GM18505 (cell line): ENCODE measurements at regions not wholly inside any gene's neighbourhood (a gene's known extent, or its start where the extent isn't known, plus 50 kb on each side); places are given as distances from the start of the nearest gene placed in this dataset.
"Not testable (repeated sequence)": the region's sequence is repeated elsewhere in the genome, so short reads cannot be mapped to it uniquely, and the experiment has no call there.

Experiments
- ATAC-seq: cut with Tn5 transposase; IDR thresholded peaks from one replicate; pipeline ENCODE4 v1.9.1; 2021; ENCODE audit not compliant: unreplicated experiment
- POLR2A ChIP-seq: IDR thresholded peaks from 4 replicates; pipeline ENCODE4 v1.6.1; 2011; ENCODE audit warnings: borderline replicate concordance; ENCODE audit not compliant: insufficient read depth, insufficient read length; ENCODE audit errors: extremely low read depth

DNA sequence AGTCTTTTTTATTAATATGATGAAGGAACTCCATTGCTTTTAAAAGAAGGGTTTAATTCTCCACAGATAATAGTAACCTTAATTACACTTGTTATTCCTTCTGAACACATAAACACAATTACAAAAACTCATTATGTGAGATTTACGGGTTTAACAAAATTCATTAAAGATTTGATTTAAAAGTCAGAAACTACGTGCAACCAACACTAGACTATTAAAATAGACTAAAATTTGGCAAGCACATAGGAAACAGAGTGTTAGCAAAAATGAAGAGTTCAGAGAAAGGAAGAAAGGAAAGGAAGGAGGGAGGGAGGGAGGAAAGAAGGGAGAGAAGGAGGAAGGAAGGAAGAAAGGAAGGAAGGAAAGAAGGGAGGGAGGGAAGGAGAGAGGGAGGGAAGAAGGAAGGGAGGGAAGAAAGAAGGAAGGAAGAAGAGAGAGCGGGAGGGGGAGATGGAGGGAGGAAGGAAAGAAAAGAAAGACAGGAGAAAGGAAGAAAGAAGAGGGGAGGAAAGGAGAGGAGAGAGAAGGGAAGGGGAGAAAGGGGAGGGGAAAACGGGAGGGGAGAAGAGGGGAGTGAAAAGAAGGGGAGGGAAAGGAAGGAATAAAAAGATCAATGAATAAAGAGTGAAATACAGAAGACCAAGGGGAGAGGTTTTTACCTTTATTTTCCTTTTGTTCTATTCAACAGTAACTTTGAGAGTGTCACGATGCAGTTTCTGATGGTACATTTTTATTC, 123.4 kb upstream of the LYPLAL1 start:
- no peak for TF ChIP-seq POLR2A
- no peak for ATAC-seq

GRCh38 chr1:219050822-219051125, 122.9 kb upstream of the LYPLAL1 start:
- no peak for ATAC-seq
- TF ChIP-seq POLR2A: no peak

DNA sequence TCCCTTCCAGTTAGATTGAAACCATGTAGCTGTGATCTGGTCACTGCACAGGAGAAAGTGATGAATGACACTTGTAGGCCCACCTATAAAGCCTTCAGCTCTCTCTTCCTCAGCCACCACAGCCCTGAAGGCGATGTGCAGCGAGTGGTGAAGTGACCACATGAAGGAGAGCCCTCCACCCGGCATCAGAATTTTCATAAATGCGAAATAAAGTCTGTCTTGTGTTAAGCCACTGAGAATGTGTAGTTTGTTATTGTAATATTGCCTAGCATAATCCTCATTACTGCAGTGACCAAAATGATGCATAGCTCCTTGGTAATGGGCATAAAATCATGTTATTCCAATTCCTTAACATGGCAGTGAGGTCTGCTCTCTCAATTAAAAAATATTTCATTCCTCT, 122.1 kb upstream of the LYPLAL1 start:
- no peak for ATAC-seq
- TF ChIP-seq POLR2A: no peak

DNA sequence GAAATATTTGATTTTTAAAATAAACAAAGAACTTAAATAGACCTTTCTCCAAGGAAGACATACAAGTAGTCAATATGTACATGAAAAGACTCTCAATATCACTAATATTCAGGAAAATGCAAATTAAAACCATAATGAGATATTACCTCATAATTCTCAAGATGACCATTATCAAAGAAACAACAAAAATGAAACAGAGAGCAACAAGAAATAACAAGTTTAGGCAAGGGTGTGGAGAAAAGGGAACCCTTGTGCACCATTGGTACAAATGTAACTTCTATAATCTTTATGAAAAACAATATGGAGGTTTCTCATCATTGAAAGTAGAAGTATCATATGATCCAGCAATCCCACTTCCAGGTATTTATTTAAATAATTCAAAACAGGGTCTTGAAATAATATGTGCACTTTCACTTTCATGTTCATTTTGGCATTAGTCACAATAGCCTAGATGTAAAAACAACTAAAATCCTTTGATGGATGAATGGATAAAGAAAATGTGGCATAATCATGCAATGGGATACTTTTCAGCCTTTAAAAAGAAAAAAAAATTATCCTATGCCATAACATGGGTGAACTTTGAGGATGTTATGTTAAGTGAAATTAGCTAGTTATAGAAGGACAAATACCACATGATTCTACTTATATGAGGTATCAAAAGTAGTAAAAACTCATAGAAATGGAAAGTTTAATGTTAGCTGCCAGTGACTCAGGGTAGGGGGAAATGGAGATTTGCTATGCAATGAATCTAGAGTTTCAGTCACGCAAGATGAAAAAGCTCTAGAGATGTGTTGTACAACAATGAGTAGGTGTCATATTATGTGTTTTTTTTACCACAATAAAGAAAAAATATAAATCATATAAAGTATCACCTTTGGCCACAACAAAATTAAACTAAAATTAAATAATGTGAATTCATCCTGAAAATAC, 114.5 kb upstream of the LYPLAL1 start:
- TF ChIP-seq POLR2A: no peak
- ATAC-seq: no peak

- no peak for ATAC-seq
- TF ChIP-seq POLR2A: no peak
Measured at GRCh38 chr1:219060798-219061197, 112.9 kb upstream of the LYPLAL1 start.

DNA sequence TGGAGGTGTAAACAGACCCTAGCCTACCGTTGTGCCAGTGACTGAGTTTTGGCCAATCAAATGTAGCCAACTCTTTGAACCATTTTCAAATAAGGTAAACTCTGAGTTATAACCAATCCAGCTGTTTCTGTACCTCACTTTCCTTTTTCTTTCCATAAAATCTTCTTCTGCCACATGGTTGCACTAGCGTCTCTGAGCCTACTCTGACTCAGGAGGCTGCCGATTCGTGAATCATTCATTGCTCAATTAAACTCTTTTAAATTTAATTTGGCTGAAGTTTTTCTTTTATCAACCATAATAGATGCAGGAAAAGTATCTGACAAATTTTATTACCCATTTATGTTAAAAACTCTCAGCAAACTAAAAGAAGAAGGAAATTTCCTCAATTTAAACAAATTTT, 111.5 kb upstream of the LYPLAL1 start:
- no peak for TF ChIP-seq POLR2A
- ATAC-seq: no peak

GRCh38 chr1:219066098-219066497, 107.6 kb upstream of the LYPLAL1 start:
- TF ChIP-seq POLR2A: no peak
- ATAC-seq: no peak

DNA sequence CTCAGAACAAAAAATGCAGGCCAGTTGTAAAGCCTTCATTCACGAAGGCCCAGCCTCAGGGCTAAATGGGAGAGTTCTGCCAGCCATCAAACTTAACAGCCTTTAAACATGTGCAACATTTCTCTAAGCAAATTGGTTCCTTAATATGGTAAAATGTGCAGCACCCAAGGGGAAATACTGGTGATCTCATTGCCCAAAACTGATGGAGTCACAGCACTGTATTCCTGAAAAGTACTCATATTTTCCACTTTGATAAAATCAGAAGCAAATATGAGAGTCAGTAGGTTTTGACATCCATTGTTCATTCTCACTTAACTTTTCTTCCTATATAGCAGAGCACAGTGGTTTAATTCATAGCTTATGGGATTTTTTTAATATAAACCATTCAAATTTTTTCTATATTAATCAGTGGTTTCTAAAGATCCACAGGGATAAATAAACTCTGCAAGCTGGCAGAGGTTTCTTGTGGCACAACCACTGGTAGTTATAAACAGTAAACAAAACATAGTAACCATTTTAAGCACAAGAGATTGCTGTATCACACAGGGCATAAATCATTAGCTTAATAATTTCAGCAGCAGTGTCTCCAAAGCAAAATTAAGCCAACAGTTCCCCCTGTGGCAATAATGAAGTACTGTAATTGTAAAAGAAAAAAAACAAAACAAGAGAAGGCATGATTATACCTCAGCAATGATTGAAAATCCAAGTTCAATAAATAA, 106.9 kb upstream of the LYPLAL1 start:
- ATAC-seq: no peak
- no peak for TF ChIP-seq POLR2A

DNA sequence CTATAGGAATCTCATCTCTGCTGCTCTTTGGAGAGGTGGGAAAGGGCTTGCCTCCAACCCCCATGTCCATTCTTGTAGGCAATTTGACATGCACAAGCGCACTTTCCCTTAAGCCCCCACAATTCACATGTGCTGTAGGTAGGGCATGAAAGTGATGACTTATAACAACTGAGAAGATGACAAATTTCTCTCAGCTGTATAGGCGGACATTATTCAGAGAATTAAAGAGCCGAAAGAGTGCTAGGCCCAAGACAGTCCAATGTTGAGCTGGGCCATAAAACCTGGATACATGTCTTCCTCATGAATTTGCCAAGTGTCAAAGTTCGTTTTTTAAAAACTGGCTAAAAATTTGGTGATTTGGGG, 106.3 kb upstream of the LYPLAL1 start:
- TF ChIP-seq POLR2A: no peak
- ATAC-seq: no peak

GRCh38 chr1:219070395-219070794, 103.3 kb upstream of the LYPLAL1 start:
- not testable (repeated sequence) for ATAC-seq

DNA sequence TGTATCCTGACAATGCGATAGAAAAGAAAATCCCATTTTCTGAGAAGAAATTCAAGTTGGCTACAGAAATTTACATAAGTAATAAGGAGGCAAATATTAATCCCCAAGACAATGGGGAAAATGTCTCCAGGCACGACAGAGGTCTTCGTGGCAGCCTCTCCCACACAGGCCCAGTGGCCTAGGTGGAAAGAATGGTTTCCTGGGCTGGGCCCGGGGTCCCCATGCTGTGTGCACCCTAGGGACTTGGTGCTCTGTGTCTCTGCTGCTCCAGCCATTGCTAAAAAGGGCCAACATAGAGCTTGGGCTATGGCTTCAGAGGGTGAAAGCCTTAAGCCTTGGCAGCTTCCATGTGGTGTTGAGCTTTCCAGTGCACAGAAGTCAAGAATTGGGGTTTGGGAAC, 102.5 kb upstream of the LYPLAL1 start:
- no peak for TF ChIP-seq POLR2A

DNA sequence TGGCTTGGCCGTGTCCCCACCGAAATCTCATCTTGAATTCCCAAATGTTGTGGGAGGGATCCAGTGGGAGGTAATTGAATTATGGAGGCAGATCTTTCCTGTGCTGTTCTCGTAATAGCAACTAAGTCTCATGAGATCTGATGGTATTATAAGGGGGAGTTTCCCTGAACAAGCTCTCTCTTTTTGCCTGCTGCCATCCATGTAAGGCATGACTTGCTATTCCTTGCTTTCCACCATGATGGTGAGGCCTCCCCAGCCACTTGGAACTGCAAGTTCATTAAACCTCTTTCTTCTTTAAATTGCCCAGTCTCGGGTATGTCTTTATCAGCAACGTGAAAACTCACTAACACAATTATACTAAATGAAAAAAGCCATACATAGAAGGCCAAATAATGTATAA, 101.3 kb upstream of the LYPLAL1 start:
- ATAC-seq: no peak
- no peak for TF ChIP-seq POLR2A

More for the DNA sequence above, 102.5 kb upstream of the LYPLAL1 start:
- no peak for ATAC-seq

DNA sequence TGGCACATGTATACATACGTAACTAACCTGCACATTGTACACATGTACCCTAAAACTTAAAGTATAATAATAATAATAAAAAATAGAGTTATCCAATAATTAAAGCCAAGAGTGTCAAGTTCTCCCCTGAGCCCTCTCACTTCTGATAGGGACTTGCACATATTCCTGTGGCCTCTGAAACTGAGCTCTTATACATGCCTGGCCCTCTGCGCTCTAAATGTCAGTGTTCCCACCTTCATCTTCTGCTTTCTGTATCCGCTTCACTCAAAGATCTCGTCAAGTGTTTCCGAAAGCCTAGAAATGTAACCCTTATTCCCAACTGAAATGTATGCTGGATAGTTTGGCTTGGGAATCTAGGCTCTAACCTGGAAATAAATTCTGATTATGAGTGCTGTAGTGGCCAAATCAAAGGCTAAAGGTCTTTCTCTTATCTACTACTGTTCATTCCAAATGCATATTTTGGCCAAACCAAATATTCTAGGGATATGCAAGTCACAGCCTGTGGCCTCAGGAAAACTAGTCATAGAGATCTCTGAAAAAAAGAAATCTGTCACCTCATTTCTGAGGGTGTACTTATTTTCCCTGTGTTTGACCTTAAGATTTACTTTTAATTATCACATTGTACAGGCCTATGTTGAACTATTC, 99.5 kb upstream of the LYPLAL1 start:
- no peak for TF ChIP-seq POLR2A
- ATAC-seq: no peak
